K562 (cell line): ENCODE measurements at regions not wholly inside any gene's neighbourhood (a gene's known extent, or its start where the extent isn't known, plus 50 kb on each side); places are given as distances from the start of the nearest gene placed in this dataset.

ENCODE experiments used
- ATAC-seq: fragments of 200-7000 bp; cut with Tn5 transposase; 3 replicates; pipeline ENCODE4 v1.9.1; 2020; ENCODE audit warnings: moderate library complexity
- BruUV-seq: library from RNA; stranded (reverse); fragments of 400-500 nt; replicated peaks from 2 replicates; lab custom pipeline; 2021; lab: Mats Ljungman, UMichigan
- CTCF ChIA-PET: fragments of 300-600 bp; formaldehyde crosslinking; extraction: SDS; loops from one replicate; lab custom pipeline; 2021; ENCODE audit warnings: low intra/inter-chr PET ratio; lab: Yijun Ruan, JAX
- POLR2A ChIA-PET: fragments of 300-600, 350-650 bp; sonication (Branson Sonifier 250); formaldehyde crosslinking; extraction: SDS; loops from one replicate; lab custom pipeline; 2021; ENCODE audit warnings: antibody characterized with exemption, inconsistent platforms; lab: Yijun Ruan, JAX
- DNase-seq, 4 experiments: peaks; one replicate each; pipeline versions ENCODE4 v3.0.0 to v3.0.0-alpha.2; 2011 to 2018; ENCODE audit warnings: low spot score in 3 of 4, mixed read lengths in 3 of 4; ENCODE audit errors: extremely low read depth in 1 of 4
- FAIRE-seq: peaks from 2 replicates; lab custom pipeline; 2011; peaks lifted over from hg19 to GRCh38; lab: Jason Lieb, UNC
- H2AFZ ChIP-seq: 2 replicates; pipeline ENCODE4 v1.6.0; 2011; ENCODE audit warnings: low read depth, low read length, control low read depth, inconsistent platforms
- H3K27ac ChIP-seq: fragments of 200-600 bp; 3 replicates; pipeline ENCODE4 v1.8.0; 2011; ENCODE audit warnings: low read depth, mild to moderate bottlenecking, control low read depth, inconsistent platforms, low read length, moderate library complexity, mixed read lengths; ENCODE audit errors: extremely low read depth
- H3K27me3 ChIP-seq, 2 experiments: fragments of 300-600 bp in 1 of 2; 2 replicates in 1 of 2; 3 replicates in 1 of 2; pipeline versions ENCODE4 v1.6.0 to v1.8.0; 2011; ENCODE audit warnings: inconsistent platforms in 2 of 2, low read length in 2 of 2, mild to moderate bottlenecking in 1 of 2, mixed read lengths in 1 of 2, moderate library complexity in 1 of 2; ENCODE audit not compliant: control insufficient read depth in 2 of 2, insufficient read depth in 2 of 2
- H3K36me3 ChIP-seq: fragments of 300-600 bp; 3 replicates; pipeline ENCODE4 v1.8.0; 2011; ENCODE audit warnings: mild to moderate bottlenecking, low read length, inconsistent platforms; ENCODE audit not compliant: control insufficient read depth, insufficient read depth
- H3K4me1 ChIP-seq, 2 experiments: fragments of 200-600 bp in 1 of 2; replicated peaks in 1 of 2; 2 replicates in 1 of 2; 3 replicates in 1 of 2; pipeline versions ENCODE4 v1.5.1 to v1.8.0; 2011; ENCODE audit warnings: inconsistent platforms in 2 of 2, low read length in 2 of 2, mild to moderate bottlenecking in 1 of 2, mixed read lengths in 1 of 2, moderate library complexity in 1 of 2; ENCODE audit not compliant: control insufficient read depth in 2 of 2, insufficient read depth in 2 of 2
- H3K4me2 ChIP-seq: 2 replicates; pipeline ENCODE4 v1.6.1; 2011; ENCODE audit warnings: low read length, control low read depth, inconsistent platforms, mixed read lengths; ENCODE audit not compliant: insufficient read depth
- H3K4me3 ChIP-seq: fragments of 200-600 bp; sonication (generic), shearing (Covaris generic); 2 replicates; pipeline ENCODE4 v1.5.1; 2016; ENCODE audit warnings: control low read depth, inconsistent platforms
- H3K79me2 ChIP-seq: fragments of 200-600 bp; 3 replicates; pipeline ENCODE4 v1.8.0; 2011; ENCODE audit warnings: low read length, inconsistent platforms; ENCODE audit not compliant: control insufficient read depth, insufficient read depth
- H3K9ac ChIP-seq, 2 experiments: 2 replicates each; pipeline versions ENCODE4 v1.6.0 to v1.6.1; 2011; ENCODE audit warnings: low read depth in 2 of 2, low read length in 2 of 2, control low read depth in 1 of 2, inconsistent platforms in 1 of 2, mild to moderate bottlenecking in 1 of 2, mixed read lengths in 1 of 2; ENCODE audit not compliant: insufficient read depth in 1 of 2
- H3K9me1 ChIP-seq: one replicate; pipeline ENCODE4 v1.6.0; 2011; ENCODE audit warnings: inconsistent platforms, mild to moderate bottlenecking, low read length, moderate library complexity; ENCODE audit not compliant: control insufficient read depth, insufficient read depth
- H3K9me3 ChIP-seq: replicated peaks from 2 replicates; pipeline ENCODE4 v1.5.1; 2011; ENCODE audit warnings: low read depth, low read length, inconsistent platforms; ENCODE audit not compliant: control insufficient read depth, insufficient read depth
- H4K20me1 ChIP-seq: replicated peaks from 2 replicates; pipeline ENCODE4 v1.6.1; 2011; ENCODE audit warnings: low read length, inconsistent platforms, mixed read lengths; ENCODE audit not compliant: control insufficient read depth, insufficient read depth
- C11orf30 ChIP-seq: fragments of 450-650 bp; IDR thresholded peaks from 2 replicates; pipeline ENCODE4 v1.6.1; 2016; ENCODE audit warnings: low read depth, mild to moderate bottlenecking
- GABPB2 ChIP-seq: fragments of 250-450 bp; sonication (Bioruptor Pico); conservative IDR thresholded peaks from 2 replicates; pipeline ENCODE4 v1.5.1; 2021; ENCODE audit warnings: mild to moderate bottlenecking
- IFI16 ChIP-seq: fragments of 250-450 bp; sonication (Bioruptor Pico); IDR thresholded peaks from 2 replicates; pipeline ENCODE4 v2.1.2; 2022; ENCODE audit warnings: mild to moderate bottlenecking, inconsistent platforms
- MEIS2 ChIP-seq: fragments of 450-650 bp; IDR thresholded peaks from 2 replicates; pipeline ENCODE4 v1.6.1; 2014; ENCODE audit warnings: mild to moderate bottlenecking; ENCODE audit not compliant: partially characterized antibody
- PKNOX1 ChIP-seq: fragments of 450-650 bp; IDR thresholded peaks from 2 replicates; pipeline ENCODE4 v1.6.1; 2016
- SIX5 ChIP-seq, 2 experiments: IDR thresholded peaks; 2 replicates each; pipeline ENCODE4 v1.6.1; 2011; ENCODE audit warnings: low read length in 2 of 2, borderline replicate concordance in 1 of 2, low read depth in 1 of 2, mild to moderate bottlenecking in 1 of 2, moderate library complexity in 1 of 2; ENCODE audit not compliant: insufficient read depth in 1 of 2
- ZNF316 ChIP-seq: fragments of 450-650 bp; IDR thresholded peaks from 2 replicates; pipeline ENCODE4 v1.6.1; 2016
- ZNF384 ChIP-seq: IDR thresholded peaks from 2 replicates; pipeline ENCODE4 v1.6.1; 2012; ENCODE audit warnings: low read depth, low read length, improper control_type of control experiment
- WGBS: fragments of 100-300 bp; shearing (Covaris generic); methylation state at CpG from one replicate; pipeline ENCODE4 v1.1.6; 2016; ENCODE audit warnings: low coverage, mixed read lengths; ENCODE audit not compliant: insufficient coverage; ENCODE audit errors: missing lambda C conversion rate; 5-methylcytosine and 5-hydroxymethylcytosine counted together
- in situ Hi-C: fragments of 300-500 bp; cut with MboI; formaldehyde crosslinking; loops from 4 replicates; pipeline ENCODE4 v1.15.0; 2018; ENCODE audit warnings: inconsistent platforms, mixed read lengths
- intact Hi-C: fragments of 100-400 bp; cut with micrococcal nuclease; formaldehyde crosslinking; loops from 2 replicates; pipeline ENCODE4 v1.14.2; 2022
- TF ChIP-seq, protein P1 (sequence below), 2 experiments: IDR thresholded peaks in 1 of 2; conservative IDR thresholded peaks in 1 of 2; 2 replicates each; pipeline ENCODE4 v1.6.1; 2016; ENCODE audit warnings: low read depth in 2 of 2, mild to moderate bottlenecking in 1 of 2, missing compliant biosample characterization in 1 of 2, missing genetic modification characterization in 1 of 2, moderate library complexity in 1 of 2
- TF ChIP-seq, protein P2 (sequence below): fragments of 250-450 bp; sonication (Bioruptor Pico); IDR thresholded peaks from 2 replicates; pipeline ENCODE4 v1.5.0; 2021; ENCODE audit warnings: mild to moderate bottlenecking, borderline replicate concordance

DNA sequence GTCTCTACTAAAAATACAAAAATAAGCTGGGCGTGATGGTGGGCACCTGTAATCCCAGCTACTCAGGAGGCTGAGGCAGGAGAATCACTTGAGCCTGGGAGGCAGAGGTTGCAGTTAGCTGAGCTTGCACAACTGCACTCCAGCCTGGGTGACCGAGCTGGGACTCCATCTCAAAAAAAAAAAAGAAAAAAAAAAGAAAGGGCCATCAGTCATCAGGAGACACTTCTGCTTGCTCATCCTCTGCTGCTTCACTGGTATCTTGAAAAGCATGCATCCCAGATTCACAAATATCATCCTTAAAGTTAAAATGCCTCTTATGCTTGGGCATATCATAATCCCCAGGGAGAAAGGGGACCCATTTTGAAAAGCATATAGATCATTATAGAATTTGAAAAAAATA, 176.6 kb upstream of the NR2F2 start:
- no peak overlapping the region for H2AFZ ChIP-seq
- no peak overlapping the region for H3K27ac ChIP-seq
- ATAC-seq (no peak), DNase-seq (no peak), FAIRE-seq (no peak)
- TF ChIP-seq IFI16 (no peak), GABPB2 (CRISPR knock-in tag) (no peak), SIX5 (IDR thresholded peaks at IDR 0.05; ENCODE audit: borderline replicate concordance in 1 of 2, insufficient read depth in 1 of 2, low read depth in 1 of 2, low read length in 2 of 2) (no peak), MEIS2 (peak; percentile 78), ZNF316 (peak; percentile 46), PKNOX1 (peak; percentile 73), C11orf30 (peak; percentile 21; the same call in 1 of the 2 replicates), ZNF384 (peak; percentile 74)
- TF ChIP-seq, protein P1, sequence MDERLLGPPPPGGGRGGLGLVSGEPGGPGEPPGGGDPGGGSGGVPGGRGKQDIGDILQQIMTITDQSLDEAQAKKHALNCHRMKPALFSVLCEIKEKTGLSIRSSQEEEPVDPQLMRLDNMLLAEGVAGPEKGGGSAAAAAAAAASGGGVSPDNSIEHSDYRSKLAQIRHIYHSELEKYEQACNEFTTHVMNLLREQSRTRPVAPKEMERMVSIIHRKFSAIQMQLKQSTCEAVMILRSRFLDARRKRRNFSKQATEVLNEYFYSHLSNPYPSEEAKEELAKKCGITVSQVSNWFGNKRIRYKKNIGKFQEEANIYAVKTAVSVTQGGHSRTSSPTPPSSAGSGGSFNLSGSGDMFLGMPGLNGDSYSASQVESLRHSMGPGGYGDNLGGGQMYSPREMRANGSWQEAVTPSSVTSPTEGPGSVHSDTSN (CRISPR knock-in tag; IDR thresholded peaks at IDR 0.05; ENCODE audit: low read depth): no peak
- TF ChIP-seq, protein P1 (tag; conservative IDR thresholded peaks at IDR 0.05; ENCODE audit: low read depth): peak; percentile 89
- TF ChIP-seq, protein P2, sequence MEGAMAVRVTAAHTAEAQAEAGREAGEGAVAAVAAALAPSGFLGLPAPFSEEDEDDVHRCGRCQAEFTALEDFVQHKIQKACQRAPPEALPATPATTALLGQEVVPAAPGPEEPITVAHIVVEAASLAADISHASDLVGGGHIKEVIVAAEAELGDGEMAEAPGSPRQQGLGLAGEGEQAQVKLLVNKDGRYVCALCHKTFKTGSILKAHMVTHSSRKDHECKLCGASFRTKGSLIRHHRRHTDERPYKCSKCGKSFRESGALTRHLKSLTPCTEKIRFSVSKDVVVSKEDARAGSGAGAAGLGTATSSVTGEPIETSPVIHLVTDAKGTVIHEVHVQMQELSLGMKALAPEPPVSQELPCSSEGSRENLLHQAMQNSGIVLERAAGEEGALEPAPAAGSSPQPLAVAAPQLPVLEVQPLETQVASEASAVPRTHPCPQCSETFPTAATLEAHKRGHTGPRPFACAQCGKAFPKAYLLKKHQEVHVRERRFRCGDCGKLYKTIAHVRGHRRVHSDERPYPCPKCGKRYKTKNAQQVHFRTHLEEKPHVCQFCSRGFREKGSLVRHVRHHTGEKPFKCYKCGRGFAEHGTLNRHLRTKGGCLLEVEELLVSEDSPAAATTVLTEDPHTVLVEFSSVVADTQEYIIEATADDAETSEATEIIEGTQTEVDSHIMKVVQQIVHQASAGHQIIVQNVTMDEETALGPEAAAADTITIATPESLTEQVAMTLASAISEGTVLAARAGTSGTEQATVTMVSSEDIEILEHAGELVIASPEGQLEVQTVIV (CRISPR knock-in tag): no peak
- ChIA-PET POLR2A (no interaction called here), CTCF (no interaction called here)
- no peak overlapping the region for H3K4me3 ChIP-seq
- no peaks in the 10 kb centered on the region for H4K20me1 ChIP-seq
- H3K4me1 ChIP-seq: no peaks in the 10 kb centered on the region; a peak in 1 of 5 replicates
- no peaks in the 10 kb centered on the region for H3K27me3 ChIP-seq
- no TSS peak for BruUV-seq
- H3K9me1 ChIP-seq: no peaks in the 10 kb centered on the region
- H3K9me3 ChIP-seq: no peaks in the 10 kb centered on the region
- no peaks in the 10 kb centered on the region for H3K79me2 ChIP-seq
- in situ Hi-C loops (no loop called here), intact Hi-C loops (no loop called here)
- no peak overlapping the region for H3K9ac ChIP-seq
- no peak overlapping the region for H3K4me2 ChIP-seq
- H3K36me3 ChIP-seq: no peaks in the 10 kb centered on the region
- WGBS: 62% methylated on average over 2 of the region's 2 CpGs
